H9 (cell line): ENCODE measurements at regions not wholly inside any gene's neighbourhood (a gene's known extent, or its start where the extent isn't known, plus 50 kb on each side); places are given as distances from the start of the nearest gene placed in this dataset.

Source experiments
- DNase-seq: peaks from one replicate; pipeline ENCODE4 v3.0.0-alpha.2; 2017
- H2AFZ ChIP-seq: one replicate; pipeline ENCODE4 v1.6.1; 2013; ENCODE audit warnings: mild to moderate bottlenecking, low read length, control low read depth, moderate library complexity
- H2AK5ac ChIP-seq: 2 replicates; pipeline ENCODE4 v1.6.1; 2013; ENCODE audit warnings: low read length, control low read depth, mixed read lengths; ENCODE audit not compliant: insufficient read length
- H2BK120ac ChIP-seq: one replicate; pipeline ENCODE4 v1.6.1; 2013; ENCODE audit warnings: low read depth, mild to moderate bottlenecking, low read length, control low read depth, inconsistent platforms; ENCODE audit not compliant: poor library complexity, severe bottlenecking
- H2BK12ac ChIP-seq: 2 replicates; pipeline ENCODE4 v1.6.1; 2013; ENCODE audit warnings: low read length, control low read depth, mixed read lengths, low read depth; ENCODE audit not compliant: insufficient read length
- H2BK15ac ChIP-seq: 2 replicates; pipeline ENCODE4 v1.6.1; 2013; ENCODE audit warnings: low read depth, low read length, control low read depth
- H2BK20ac ChIP-seq: one replicate; pipeline ENCODE4 v1.6.1; 2013; ENCODE audit warnings: low read depth, mild to moderate bottlenecking, low read length, control low read depth, inconsistent platforms; ENCODE audit not compliant: poor library complexity, severe bottlenecking
- H2BK5ac ChIP-seq: 2 replicates; pipeline ENCODE4 v1.6.1; 2013; ENCODE audit warnings: low read length, control low read depth, mixed read lengths; ENCODE audit not compliant: insufficient read length
- H3K14ac ChIP-seq: 2 replicates; pipeline ENCODE4 v1.6.1; 2013; ENCODE audit warnings: low read length, control low read depth; ENCODE audit not compliant: insufficient read depth
- H3K18ac ChIP-seq: 2 replicates; pipeline ENCODE4 v1.6.1; 2013; ENCODE audit warnings: low read depth, mild to moderate bottlenecking, mixed read lengths, low read length, control low read depth; ENCODE audit not compliant: insufficient read length
- H3K23ac ChIP-seq: 2 replicates; pipeline ENCODE4 v1.6.1; 2013; ENCODE audit warnings: low read length, control low read depth, mixed read lengths, low read depth; ENCODE audit not compliant: insufficient read length
- H3K23me2 ChIP-seq: 2 replicates; pipeline ENCODE4 v1.6.1; 2013; ENCODE audit warnings: low read depth, mild to moderate bottlenecking, mixed read lengths, low read length, control low read depth; ENCODE audit not compliant: insufficient read length, poor library complexity, severe bottlenecking
- H3K27ac ChIP-seq: 2 replicates; pipeline ENCODE4 v1.5.1; 2013; ENCODE audit warnings: low read length, control low read depth, mixed read lengths, low read depth; ENCODE audit not compliant: insufficient read length
- H3K27me3 ChIP-seq: 2 replicates; pipeline ENCODE4 v1.6.1; 2013; ENCODE audit warnings: low read length, control low read depth, inconsistent platforms; ENCODE audit not compliant: insufficient read depth
- H3K4ac ChIP-seq: 2 replicates; pipeline ENCODE4 v1.6.1; 2013; ENCODE audit warnings: low read depth, mild to moderate bottlenecking, control low read depth, inconsistent platforms, low read length, moderate library complexity
- H3K4me1 ChIP-seq: 2 replicates; pipeline ENCODE4 v1.6.1; 2013; ENCODE audit warnings: low read length, control low read depth, inconsistent platforms; ENCODE audit not compliant: insufficient read depth
- H3K4me2 ChIP-seq: 2 replicates; pipeline ENCODE4 v1.6.1; 2013; ENCODE audit warnings: low read length, control low read depth, mixed read lengths; ENCODE audit not compliant: insufficient read length, insufficient read depth
- H3K56ac ChIP-seq: 2 replicates; pipeline ENCODE4 v1.6.1; 2013; ENCODE audit warnings: low read depth, mild to moderate bottlenecking, mixed read lengths, low read length, control low read depth; ENCODE audit not compliant: insufficient read length
- H3K79me1 ChIP-seq: 2 replicates; pipeline ENCODE4 v1.6.1; 2013; ENCODE audit warnings: low read depth, mild to moderate bottlenecking, moderate library complexity, low read length, control low read depth, inconsistent platforms; ENCODE audit not compliant: insufficient read depth, poor library complexity, severe bottlenecking
- H3K79me2 ChIP-seq: 2 replicates; pipeline ENCODE4 v1.6.1; 2013; ENCODE audit warnings: low read length, control low read depth, inconsistent platforms; ENCODE audit not compliant: insufficient read depth
- H3K9ac ChIP-seq: 2 replicates; pipeline ENCODE4 v1.6.1; 2013; ENCODE audit warnings: low read length, control low read depth, mixed read lengths; ENCODE audit not compliant: insufficient read length; ENCODE audit errors: extremely low read depth
- H3K9me3 ChIP-seq: one replicate; pipeline ENCODE4 v1.6.1; 2013; ENCODE audit warnings: low read depth, low read length, inconsistent platforms; ENCODE audit not compliant: control insufficient read depth
- H3T11ph ChIP-seq: one replicate; pipeline ENCODE4 v1.6.1; 2013; ENCODE audit warnings: mild to moderate bottlenecking, low read length, control low read depth, inconsistent platforms
- H4K20me1 ChIP-seq: one replicate; pipeline ENCODE4 v1.6.1; 2013; ENCODE audit not compliant: control insufficient read depth, insufficient read length, insufficient read depth
- H4K5ac ChIP-seq: 2 replicates; pipeline ENCODE4 v1.6.1; 2013; ENCODE audit warnings: low read depth, mild to moderate bottlenecking, mixed read lengths, low read length, control low read depth; ENCODE audit not compliant: insufficient read length
- H4K8ac ChIP-seq: replicated peaks from 2 replicates; pipeline ENCODE4 v1.6.1; 2013; ENCODE audit warnings: low read length, control low read depth, mixed read lengths, low read depth; ENCODE audit not compliant: insufficient read length
- H4K91ac ChIP-seq: 2 replicates; pipeline ENCODE4 v1.6.1; 2013; ENCODE audit warnings: low read depth, mild to moderate bottlenecking, moderate library complexity, mixed read lengths, low read length, control low read depth; ENCODE audit not compliant: insufficient read length
- H3K27ac Mint-ChIP-seq, 3 experiments: 2 replicates in 2 of 3; 3 replicates in 1 of 3; pipeline ENCODE4 v1.8.0; 2020 to 2021; ENCODE audit warnings: mixed read lengths in 3 of 3, mild to moderate bottlenecking in 1 of 3, moderate library complexity in 1 of 3
- H3K27me3 Mint-ChIP-seq: 2 replicates; pipeline ENCODE4 v1.8.0; 2021; ENCODE audit warnings: low read depth, mild to moderate bottlenecking, moderate library complexity, mixed read lengths
- H3K36me3 Mint-ChIP-seq, 3 experiments: 2 replicates in 2 of 3; 3 replicates in 1 of 3; pipeline ENCODE4 v1.8.0; 2020 to 2021; ENCODE audit warnings: low read depth in 3 of 3, mixed read lengths in 3 of 3; ENCODE audit not compliant: insufficient read depth in 1 of 3
- H3K4me1 Mint-ChIP-seq, 2 experiments: 2 replicates each; pipeline ENCODE4 v1.8.0; 2020; ENCODE audit warnings: mixed read lengths in 2 of 2
- H3K4me3 Mint-ChIP-seq, 2 experiments: 2 replicates in 1 of 2; 3 replicates in 1 of 2; pipeline ENCODE4 v1.8.0; 2020 to 2021; ENCODE audit warnings: mild to moderate bottlenecking in 2 of 2, mixed read lengths in 2 of 2, moderate library complexity in 1 of 2
- H3K9me3 Mint-ChIP-seq, 2 experiments: 2 replicates in 1 of 2; 3 replicates in 1 of 2; pipeline ENCODE4 v1.8.0; 2020; ENCODE audit warnings: mild to moderate bottlenecking in 2 of 2, mixed read lengths in 2 of 2, moderate library complexity in 1 of 2
- WGBS: extraction: QIAGEN DNeasy Blood & Tissue Kit; methylation state at CpG from one replicate; pipeline ENCODE4 v1.1.7; 2013; ENCODE audit warnings: missing lambda C conversion rate, low lambda C conversion rate, mixed read lengths; ENCODE audit not compliant: insufficient read length; ENCODE audit errors: extremely low coverage; 5-methylcytosine and 5-hydroxymethylcytosine counted together
- TF ChIP-seq, protein P1 (sequence below): fragments of 200-600 bp; sonication (generic); conservative IDR thresholded peaks from 3 replicates; pipeline ENCODE4 v1.8.0; 2021; ENCODE audit warnings: antibody characterized with exemption, mild to moderate bottlenecking

DNA sequence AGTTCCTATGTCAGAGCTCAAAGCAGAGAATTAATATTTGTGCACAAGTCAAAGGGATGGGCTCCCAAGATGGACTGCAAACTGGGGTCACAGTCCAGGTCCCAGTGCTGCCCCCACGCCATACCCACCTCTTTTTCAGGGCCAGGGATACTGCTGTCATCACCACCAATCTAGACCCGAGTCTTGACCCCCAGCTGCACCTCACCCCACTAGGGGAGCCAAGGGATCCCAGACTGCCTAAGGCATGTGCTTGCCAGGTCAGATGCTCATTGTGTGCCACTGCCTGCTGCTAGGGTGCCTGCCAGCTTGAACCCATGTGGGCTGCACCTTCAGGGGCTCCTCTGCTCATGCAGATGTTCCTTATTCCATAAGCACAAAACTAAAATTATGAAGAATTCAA, 215.6 kb upstream of the NREP start:
- H3K4me1 ChIP-seq, result no peaks in the 10 kb centered on the region; the same call in 1 of the 2 replicates
- H3K18ac ChIP-seq, result no peak overlapping the region
- no peak overlapping the region for H3K23ac ChIP-seq
- no peak for DNase-seq
- Mint-ChIP-seq H3K4me1 (peaks cover 0 to 7% of the 10 kb centered on the region in 2 experiments; a peak in 1 of 4 replicates), H3K27me3 (no peaks in the 10 kb centered on the region), H3K36me3 (no peaks in the 10 kb centered on the region), H3K4me3 (no peak overlapping the region), H3K27ac (no peak overlapping the region), H3K9me3 (no peaks in the 10 kb centered on the region)
- WGBS, result no CpG with 5 or more reads among the region's 2 CpGs
- H3T11ph ChIP-seq, result no peak overlapping the region
- no peaks in the 10 kb centered on the region for H4K20me1 ChIP-seq
- no peak overlapping the region for H2BK12ac ChIP-seq
- no peak overlapping the region for H2AK5ac ChIP-seq
- no peak overlapping the region for H4K5ac ChIP-seq
- no peak overlapping the region for H3K27ac ChIP-seq
- H3K23me2 ChIP-seq, result no peaks in the 10 kb centered on the region
- H2AFZ ChIP-seq, result no peak overlapping the region
- no peak overlapping the region for H2BK15ac ChIP-seq
- H3K27me3 ChIP-seq, result no peaks in the 10 kb centered on the region
- H3K79me2 ChIP-seq, result no peaks in the 10 kb centered on the region
- no peak overlapping the region for H4K91ac ChIP-seq
- no peaks in the 10 kb centered on the region for H3K79me1 ChIP-seq
- H3K56ac ChIP-seq, result no peak overlapping the region
- no peak overlapping the region for H2BK5ac ChIP-seq
- H2BK120ac ChIP-seq, result no peak overlapping the region
- no peak overlapping the region for H3K14ac ChIP-seq
- H3K4ac ChIP-seq, result no peak overlapping the region
- TF ChIP-seq, protein P1, sequence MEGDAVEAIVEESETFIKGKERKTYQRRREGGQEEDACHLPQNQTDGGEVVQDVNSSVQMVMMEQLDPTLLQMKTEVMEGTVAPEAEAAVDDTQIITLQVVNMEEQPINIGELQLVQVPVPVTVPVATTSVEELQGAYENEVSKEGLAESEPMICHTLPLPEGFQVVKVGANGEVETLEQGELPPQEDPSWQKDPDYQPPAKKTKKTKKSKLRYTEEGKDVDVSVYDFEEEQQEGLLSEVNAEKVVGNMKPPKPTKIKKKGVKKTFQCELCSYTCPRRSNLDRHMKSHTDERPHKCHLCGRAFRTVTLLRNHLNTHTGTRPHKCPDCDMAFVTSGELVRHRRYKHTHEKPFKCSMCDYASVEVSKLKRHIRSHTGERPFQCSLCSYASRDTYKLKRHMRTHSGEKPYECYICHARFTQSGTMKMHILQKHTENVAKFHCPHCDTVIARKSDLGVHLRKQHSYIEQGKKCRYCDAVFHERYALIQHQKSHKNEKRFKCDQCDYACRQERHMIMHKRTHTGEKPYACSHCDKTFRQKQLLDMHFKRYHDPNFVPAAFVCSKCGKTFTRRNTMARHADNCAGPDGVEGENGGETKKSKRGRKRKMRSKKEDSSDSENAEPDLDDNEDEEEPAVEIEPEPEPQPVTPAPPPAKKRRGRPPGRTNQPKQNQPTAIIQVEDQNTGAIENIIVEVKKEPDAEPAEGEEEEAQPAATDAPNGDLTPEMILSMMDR, result no peak
- no peak overlapping the region for H4K8ac ChIP-seq
- no peak overlapping the region for H3K4me2 ChIP-seq
- no peaks in the 10 kb centered on the region for H3K9me3 ChIP-seq
- H3K9ac ChIP-seq, result no peak overlapping the region
- H2BK20ac ChIP-seq, result no peak overlapping the region
